ENCODE measurements at regions not wholly inside any gene's neighbourhood (a gene's known extent, or its start where the extent isn't known, plus 50 kb on each side); places are given as distances from the start of the nearest gene placed in this dataset.
"Not testable (repeated sequence)": the region's sequence is repeated elsewhere in the genome, so short reads cannot be mapped to it uniquely, and the experiment has no call there.

GRCh38 chr16:87016046-87017035, 300.9 kb downstream of the C16orf95 start:
- ATAC-seq (ENCODE audit: low read depth in 2 of 2): no peak
- Mint-ChIP-seq H3K4me3 (no peak overlapping the region), H3K36me3 (no peaks in the 10 kb centered on the region), H3K27me3 (peaks cover 21 to 36% (median 29%) of the 10 kb centered on the region in 3 donors), H3K27ac (no peak overlapping the region), H3K4me1 (no peaks in the 10 kb centered on the region), H3K9me3 (peaks cover 0 to 4% (median 0%) of the 10 kb centered on the region in 7 donors)
- DNase-seq: no peak

GRCh38 chr16:87017371-87018012, 299.7 kb downstream of the C16orf95 start:
- ATAC-seq (ENCODE audit: low read depth in 2 of 2) (no peak), DNase-seq (no peak)
- Mint-ChIP-seq H3K27me3 (peaks cover 25 to 38% (median 30%) of the 10 kb centered on the region in 3 donors), H3K4me1 (no peaks in the 10 kb centered on the region), H3K27ac (no peak overlapping the region), H3K4me3 (no peak overlapping the region), H3K36me3 (no peaks in the 10 kb centered on the region), H3K9me3 (peaks cover 0 to 4% (median 0%) of the 10 kb centered on the region in 7 donors)

GRCh38 chr16:87025676-87026075, 291.5 kb downstream of the C16orf95 start:
- H3K27ac Mint-ChIP-seq: no peak overlapping the region
- H3K36me3 Mint-ChIP-seq: no peaks in the 10 kb centered on the region
- no peak overlapping the region for H3K4me3 Mint-ChIP-seq
- DNase-seq: no peak
- H3K4me1 Mint-ChIP-seq: no peaks in the 10 kb centered on the region
- no peak for ATAC-seq (ENCODE audit: low read depth in 2 of 2)
- H3K27me3 Mint-ChIP-seq: peaks cover 4 to 24% (median 14%) of the 10 kb centered on the region in 3 donors
- peaks cover 0 to 12% (median 5%) of the 10 kb centered on the region in 7 donors for H3K9me3 Mint-ChIP-seq

- H3K27me3 Mint-ChIP-seq: peaks cover under 1 to 16% (median 7%) of the 10 kb centered on the region in 3 donors
- no peaks in the 10 kb centered on the region for H3K4me1 Mint-ChIP-seq
- H3K27ac Mint-ChIP-seq: no peak overlapping the region
- no peak for DNase-seq
- ATAC-seq (ENCODE audit: low read depth in 2 of 2): no peak
- no peaks in the 10 kb centered on the region for H3K36me3 Mint-ChIP-seq
- H3K4me3 Mint-ChIP-seq: no peak overlapping the region
- peaks cover 2 to 17% (median 9%) of the 10 kb centered on the region in 7 donors for H3K9me3 Mint-ChIP-seq
These were observed 290.1 kb downstream of the C16orf95 start for GRCh38 chr16:87027056-87027616.

GRCh38 chr16:87028481-87029320, 288.5 kb downstream of the C16orf95 start:
- ATAC-seq (ENCODE audit: low read depth in 2 of 2) (no peak), DNase-seq (no peak)
- peaks cover 0 to 10% (median 7%) of the 10 kb centered on the region in 3 donors for H3K27me3 Mint-ChIP-seq
- H3K27ac Mint-ChIP-seq: no peak overlapping the region
- H3K4me3 Mint-ChIP-seq: peak overlapping the region in 1 of 8 donors; percentile 50
- H3K4me1 Mint-ChIP-seq: no peaks in the 10 kb centered on the region
- peaks cover 2 to 17% (median 9%) of the 10 kb centered on the region in 7 donors for H3K9me3 Mint-ChIP-seq
- H3K36me3 Mint-ChIP-seq: no peaks in the 10 kb centered on the region

GRCh38 chr16:87032554-87032953, 284.6 kb downstream of the C16orf95 start:
- H3K4me3 Mint-ChIP-seq: peak overlapping the region in 1 of 8 donors; percentile 15
- H3K4me1 Mint-ChIP-seq: no peaks in the 10 kb centered on the region
- peaks cover 2 to 17% (median 9%) of the 10 kb centered on the region in 7 donors for H3K9me3 Mint-ChIP-seq
- DNase-seq: no peak
- peaks cover 0 to 7% (median 4%) of the 10 kb centered on the region in 3 donors for H3K27me3 Mint-ChIP-seq
- no peak for ATAC-seq (ENCODE audit: low read depth in 2 of 2)
- H3K27ac Mint-ChIP-seq: no peak overlapping the region
- no peaks in the 10 kb centered on the region for H3K36me3 Mint-ChIP-seq

GRCh38 chr16:87033021-87033471, 284.1 kb downstream of the C16orf95 start:
- ATAC-seq (ENCODE audit: low read depth in 2 of 2) (no peak), DNase-seq (no peak)
- H3K27ac Mint-ChIP-seq: no peak overlapping the region
- H3K36me3 Mint-ChIP-seq: no peaks in the 10 kb centered on the region
- H3K27me3 Mint-ChIP-seq: peaks cover 0 to 7% (median 0%) of the 10 kb centered on the region in 3 donors
- peaks cover 2 to 17% (median 9%) of the 10 kb centered on the region in 7 donors for H3K9me3 Mint-ChIP-seq
- no peaks in the 10 kb centered on the region for H3K4me1 Mint-ChIP-seq
- peak overlapping the region in 1 of 8 donors; percentile 15 for H3K4me3 Mint-ChIP-seq

- Mint-ChIP-seq H3K4me3 (peak overlapping the region in 1 of 8 donors; percentile 38), H3K27ac (no peak overlapping the region), H3K4me1 (no peaks in the 10 kb centered on the region), H3K9me3 (peaks cover 2 to 17% (median 9%) of the 10 kb centered on the region in 7 donors), H3K36me3 (no peaks in the 10 kb centered on the region), H3K27me3 (peaks cover 0 to 7% (median 0%) of the 10 kb centered on the region in 3 donors)
- ATAC-seq (ENCODE audit: low read depth in 2 of 2) (no peak), DNase-seq (no peak)
These were observed 283.5 kb downstream of the C16orf95 start for GRCh38 chr16:87033541-87034300.

GRCh38 chr16:87034317-87034716, 282.9 kb downstream of the C16orf95 start:
- H3K4me1 Mint-ChIP-seq: no peaks in the 10 kb centered on the region
- no peak for ATAC-seq (ENCODE audit: low read depth in 2 of 2)
- no peaks in the 10 kb centered on the region for H3K36me3 Mint-ChIP-seq
- H3K4me3 Mint-ChIP-seq: no peak overlapping the region
- peaks cover 2 to 16% (median 9%) of the 10 kb centered on the region in 7 donors for H3K9me3 Mint-ChIP-seq
- peaks cover 0 to 1% (median 0%) of the 10 kb centered on the region in 3 donors for H3K27me3 Mint-ChIP-seq
- no peak for DNase-seq
- no peak overlapping the region for H3K27ac Mint-ChIP-seq

- no peak overlapping the region for H3K4me3 Mint-ChIP-seq
- H3K4me1 Mint-ChIP-seq: no peaks in the 10 kb centered on the region
These were observed 282.1 kb downstream of the C16orf95 start for GRCh38 chr16:87035053-87035452.

GRCh38 chr16:87037012-87037411, 280.2 kb downstream of the C16orf95 start:
- DNase-seq (no peak), ATAC-seq (ENCODE audit: low read depth in 2 of 2) (no peak)
- Mint-ChIP-seq H3K4me1 (no peaks in the 10 kb centered on the region), H3K4me3 (no peak overlapping the region), H3K27me3 (peaks cover 0 to 11% (median 0%) of the 10 kb centered on the region in 3 donors), H3K9me3 (peaks cover 0 to 5% (median 0%) of the 10 kb centered on the region in 7 donors), H3K27ac (no peak overlapping the region), H3K36me3 (no peaks in the 10 kb centered on the region)

More at GRCh38 chr16:87035053-87035452, 282.1 kb downstream of the C16orf95 start:
- DNase-seq (no peak), ATAC-seq (ENCODE audit: low read depth in 2 of 2) (no peak)
- Mint-ChIP-seq H3K27me3 (peaks cover 0 to 5% (median 0%) of the 10 kb centered on the region in 3 donors), H3K36me3 (no peaks in the 10 kb centered on the region), H3K9me3 (peaks cover 0 to 12% (median 7%) of the 10 kb centered on the region in 7 donors), H3K27ac (no peak overlapping the region)

- H3K4me1 Mint-ChIP-seq; H3K9me3 Mint-ChIP-seq; H3K36me3 Mint-ChIP-seq; DNase-seq; H3K27ac Mint-ChIP-seq; H3K4me3 Mint-ChIP-seq; ATAC-seq (ENCODE audit: low read depth in 2 of 2): not testable (repeated sequence)
- H3K27me3 Mint-ChIP-seq: peaks cover 0 to 11% (median 8%) of the 10 kb centered on the region in 3 donors
These were observed 278.7 kb downstream of the C16orf95 start for GRCh38 chr16:87038528-87038927.
